ENCODE measurements at regions not wholly inside any gene's neighbourhood (a gene's known extent, or its start where the extent isn't known, plus 50 kb on each side); places are given as distances from the start of the nearest gene placed in this dataset.

GRCh38 chr18:4842287-4842686, 354.8 kb downstream of the AKAIN1 start:
- no peaks in the 10 kb centered on the region for H3K9me3 ChIP-seq (ENCODE audit: low read length)

DNA sequence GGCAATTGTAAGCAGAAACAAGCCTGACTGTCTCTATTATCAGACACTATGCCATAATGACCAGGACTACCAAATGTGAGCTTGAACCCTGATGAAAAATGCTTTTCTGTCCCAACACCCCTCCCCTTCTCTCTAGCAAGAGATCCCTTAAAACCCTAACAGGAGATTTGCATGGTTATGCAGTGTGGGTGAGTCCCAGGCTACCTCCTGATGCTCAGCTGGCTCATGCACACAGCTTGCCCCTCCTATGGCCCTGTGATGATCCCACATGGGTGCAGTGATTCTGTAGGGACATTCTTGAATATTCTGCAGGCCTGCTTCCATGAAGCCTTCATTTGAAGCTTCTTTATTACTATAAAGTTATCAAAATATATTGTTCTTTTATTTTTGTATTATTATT, 357.4 kb downstream of the AKAIN1 start:
- no peaks in the 10 kb centered on the region for H3K4me1 ChIP-seq (ENCODE audit: insufficient read depth, low read length, severe bottlenecking)
- no peaks in the 10 kb centered on the region for H4K20me1 ChIP-seq (ENCODE audit: insufficient read depth, low read length)
- H3K9me2 ChIP-seq (ENCODE audit: low read depth, low read length), result no peaks in the 10 kb centered on the region
- H3K9me3 ChIP-seq (ENCODE audit: low read length), result no peaks in the 10 kb centered on the region
- H3K79me2 ChIP-seq (ENCODE audit: insufficient read depth, low read length), result no peaks in the 10 kb centered on the region
- H3F3A ChIP-seq (ENCODE audit: insufficient read depth, low read length), result no peaks in the 10 kb centered on the region
- no peak overlapping the region for H3K4me2 ChIP-seq (ENCODE audit: low read length)
- no peak overlapping the region for H3K27ac ChIP-seq (ENCODE audit: low read depth, low read length, poor library complexity, severe bottlenecking)
- no peaks in the 10 kb centered on the region for H3K27me3 ChIP-seq (ENCODE audit: insufficient read depth, low read length)
- no peak overlapping the region for H3K4me3 ChIP-seq (ENCODE audit: low read depth, low read length, poor library complexity, severe bottlenecking)
- no peak overlapping the region for H3K9ac ChIP-seq (ENCODE audit: low read length)
- no peaks in the 10 kb centered on the region for H3K36me3 ChIP-seq (ENCODE audit: insufficient read depth, low read length)
- no peak for TF ChIP-seq EZH2 (IDR thresholded peaks at IDR 0.05; ENCODE audit: borderline replicate concordance, low read length)
- TF ChIP-seq, protein P1, sequence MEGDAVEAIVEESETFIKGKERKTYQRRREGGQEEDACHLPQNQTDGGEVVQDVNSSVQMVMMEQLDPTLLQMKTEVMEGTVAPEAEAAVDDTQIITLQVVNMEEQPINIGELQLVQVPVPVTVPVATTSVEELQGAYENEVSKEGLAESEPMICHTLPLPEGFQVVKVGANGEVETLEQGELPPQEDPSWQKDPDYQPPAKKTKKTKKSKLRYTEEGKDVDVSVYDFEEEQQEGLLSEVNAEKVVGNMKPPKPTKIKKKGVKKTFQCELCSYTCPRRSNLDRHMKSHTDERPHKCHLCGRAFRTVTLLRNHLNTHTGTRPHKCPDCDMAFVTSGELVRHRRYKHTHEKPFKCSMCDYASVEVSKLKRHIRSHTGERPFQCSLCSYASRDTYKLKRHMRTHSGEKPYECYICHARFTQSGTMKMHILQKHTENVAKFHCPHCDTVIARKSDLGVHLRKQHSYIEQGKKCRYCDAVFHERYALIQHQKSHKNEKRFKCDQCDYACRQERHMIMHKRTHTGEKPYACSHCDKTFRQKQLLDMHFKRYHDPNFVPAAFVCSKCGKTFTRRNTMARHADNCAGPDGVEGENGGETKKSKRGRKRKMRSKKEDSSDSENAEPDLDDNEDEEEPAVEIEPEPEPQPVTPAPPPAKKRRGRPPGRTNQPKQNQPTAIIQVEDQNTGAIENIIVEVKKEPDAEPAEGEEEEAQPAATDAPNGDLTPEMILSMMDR (IDR thresholded peaks at IDR 0.05; ENCODE audit: low read length), result no peak
- no peak overlapping the region for H2AFZ ChIP-seq (ENCODE audit: low read length)

More at GRCh38 chr18:4842287-4842686, 354.8 kb downstream of the AKAIN1 start:
- no peaks in the 10 kb centered on the region for H3K36me3 ChIP-seq (ENCODE audit: insufficient read depth, low read length)
- no peak overlapping the region for H2AFZ ChIP-seq (ENCODE audit: low read length)
- no peak overlapping the region for H3K4me3 ChIP-seq (ENCODE audit: low read depth, low read length, poor library complexity, severe bottlenecking)
- no peaks in the 10 kb centered on the region for H3K79me2 ChIP-seq (ENCODE audit: insufficient read depth, low read length)
- no peaks in the 10 kb centered on the region for H3K4me1 ChIP-seq (ENCODE audit: insufficient read depth, low read length, severe bottlenecking)
- H3K9me2 ChIP-seq (ENCODE audit: low read depth, low read length), result no peaks in the 10 kb centered on the region
- no peaks in the 10 kb centered on the region for H4K20me1 ChIP-seq (ENCODE audit: insufficient read depth, low read length)
- H3K9ac ChIP-seq (ENCODE audit: low read length), result no peak overlapping the region
- no peaks in the 10 kb centered on the region for H3F3A ChIP-seq (ENCODE audit: insufficient read depth, low read length)
- no peaks in the 10 kb centered on the region for H3K27me3 ChIP-seq (ENCODE audit: insufficient read depth, low read length)
- no peak overlapping the region for H3K4me2 ChIP-seq (ENCODE audit: low read length)
- no peak for TF ChIP-seq EZH2 (IDR thresholded peaks at IDR 0.05; ENCODE audit: borderline replicate concordance, low read length)
- TF ChIP-seq, protein P1 (IDR thresholded peaks at IDR 0.05; ENCODE audit: low read length), result no peak
- no peak overlapping the region for H3K27ac ChIP-seq (ENCODE audit: low read depth, low read length, poor library complexity, severe bottlenecking)

DNA sequence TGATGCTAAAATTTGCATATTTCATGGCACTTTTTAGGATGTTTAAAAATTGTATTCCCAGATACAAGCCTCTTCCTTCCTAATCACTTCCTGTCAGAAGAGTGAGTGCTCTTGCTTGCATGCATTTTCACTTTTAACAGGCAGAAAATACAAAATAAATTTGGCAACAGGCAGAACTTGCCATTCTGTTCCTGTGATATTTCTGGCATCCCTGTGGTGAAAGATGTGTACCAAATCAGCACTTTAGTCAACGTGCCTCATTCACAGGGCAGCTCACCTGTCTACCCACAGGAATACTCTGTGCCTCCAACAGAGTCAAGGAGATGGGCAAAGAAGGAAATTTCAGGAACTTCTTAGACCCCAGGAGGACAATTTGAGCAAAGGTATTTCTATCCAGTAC, 360.9 kb downstream of the AKAIN1 start:
- H3K9me3 ChIP-seq (ENCODE audit: low read length), result no peaks in the 10 kb centered on the region
- TF ChIP-seq, protein P1 (IDR thresholded peaks at IDR 0.05; ENCODE audit: low read length), result no peak
- no peak for TF ChIP-seq EZH2 (IDR thresholded peaks at IDR 0.05; ENCODE audit: borderline replicate concordance, low read length)
- no peak overlapping the region for H2AFZ ChIP-seq (ENCODE audit: low read length)
- no peaks in the 10 kb centered on the region for H3K36me3 ChIP-seq (ENCODE audit: insufficient read depth, low read length)
- H3K4me2 ChIP-seq (ENCODE audit: low read length), result no peak overlapping the region
- H3K79me2 ChIP-seq (ENCODE audit: insufficient read depth, low read length), result no peaks in the 10 kb centered on the region
- no peak overlapping the region for H3K9ac ChIP-seq (ENCODE audit: low read length)
- H4K20me1 ChIP-seq (ENCODE audit: insufficient read depth, low read length), result no peaks in the 10 kb centered on the region
- no peaks in the 10 kb centered on the region for H3K27me3 ChIP-seq (ENCODE audit: insufficient read depth, low read length)
- no peaks in the 10 kb centered on the region for H3K9me2 ChIP-seq (ENCODE audit: low read depth, low read length)
- no peak overlapping the region for H3K27ac ChIP-seq (ENCODE audit: low read depth, low read length, poor library complexity, severe bottlenecking)
- H3K4me3 ChIP-seq (ENCODE audit: low read depth, low read length, poor library complexity, severe bottlenecking), result no peak overlapping the region
- no peaks in the 10 kb centered on the region for H3K4me1 ChIP-seq (ENCODE audit: insufficient read depth, low read length, severe bottlenecking)
- no peaks in the 10 kb centered on the region for H3F3A ChIP-seq (ENCODE audit: insufficient read depth, low read length)
